B cell (primary cell): ENCODE measurements at regions not wholly inside any gene's neighbourhood (a gene's known extent, or its start where the extent isn't known, plus 50 kb on each side); places are given as distances from the start of the nearest gene placed in this dataset.

Experiments used
- EZH2 ChIP-seq: IDR thresholded peaks from 2 replicates; pipeline ENCODE4 v1.6.1; 2012; ENCODE audit warnings: borderline replicate concordance, low read depth, mild to moderate bottlenecking, moderate library complexity, low read length; ENCODE audit not compliant: insufficient read depth, poor library complexity, severe bottlenecking
- TF ChIP-seq, protein P1 (sequence below): fragments of 200-600 bp; IDR thresholded peaks from one replicate; pipeline ENCODE4 v1.8.0; 2022; ENCODE audit warnings: antibody characterized with exemption, mild to moderate bottlenecking

DNA sequence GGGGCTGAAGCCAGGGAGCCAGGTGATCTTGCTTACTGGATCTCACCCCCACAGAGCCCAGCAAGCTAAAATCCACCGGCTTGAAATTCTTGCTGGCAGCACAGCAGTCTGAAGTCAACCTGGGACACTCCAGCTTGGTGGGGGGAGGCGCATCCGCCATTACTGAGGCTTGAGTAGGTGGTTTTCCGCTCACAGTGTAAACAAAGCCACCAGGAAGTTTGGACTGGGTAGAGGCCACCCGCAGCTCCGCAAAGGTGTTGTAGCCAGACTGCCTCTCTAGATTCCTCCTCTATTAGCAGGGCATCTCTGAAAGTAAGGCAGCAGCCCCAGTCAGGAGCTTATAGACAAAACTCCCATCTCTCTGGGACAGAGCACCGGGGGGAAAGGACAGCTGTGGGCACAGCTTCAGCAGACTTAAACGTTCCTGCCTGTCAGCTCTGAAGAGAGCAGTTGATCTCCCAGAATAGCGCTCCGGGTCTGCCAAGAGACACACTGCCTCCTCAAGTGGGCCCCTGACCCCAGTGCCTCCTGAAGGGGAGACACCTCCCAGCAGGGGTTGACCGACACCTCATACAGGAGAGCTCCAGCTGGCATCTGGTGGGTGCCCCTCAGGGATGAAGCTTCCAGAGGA is 206.3 kb upstream of the KHDRBS2 start:
- TF ChIP-seq, protein P1, sequence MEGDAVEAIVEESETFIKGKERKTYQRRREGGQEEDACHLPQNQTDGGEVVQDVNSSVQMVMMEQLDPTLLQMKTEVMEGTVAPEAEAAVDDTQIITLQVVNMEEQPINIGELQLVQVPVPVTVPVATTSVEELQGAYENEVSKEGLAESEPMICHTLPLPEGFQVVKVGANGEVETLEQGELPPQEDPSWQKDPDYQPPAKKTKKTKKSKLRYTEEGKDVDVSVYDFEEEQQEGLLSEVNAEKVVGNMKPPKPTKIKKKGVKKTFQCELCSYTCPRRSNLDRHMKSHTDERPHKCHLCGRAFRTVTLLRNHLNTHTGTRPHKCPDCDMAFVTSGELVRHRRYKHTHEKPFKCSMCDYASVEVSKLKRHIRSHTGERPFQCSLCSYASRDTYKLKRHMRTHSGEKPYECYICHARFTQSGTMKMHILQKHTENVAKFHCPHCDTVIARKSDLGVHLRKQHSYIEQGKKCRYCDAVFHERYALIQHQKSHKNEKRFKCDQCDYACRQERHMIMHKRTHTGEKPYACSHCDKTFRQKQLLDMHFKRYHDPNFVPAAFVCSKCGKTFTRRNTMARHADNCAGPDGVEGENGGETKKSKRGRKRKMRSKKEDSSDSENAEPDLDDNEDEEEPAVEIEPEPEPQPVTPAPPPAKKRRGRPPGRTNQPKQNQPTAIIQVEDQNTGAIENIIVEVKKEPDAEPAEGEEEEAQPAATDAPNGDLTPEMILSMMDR: no peak
- TF ChIP-seq EZH2: no peak
